Bronchial epithelial cell (primary cell): ENCODE measurements at regions not wholly inside any gene's neighbourhood (a gene's known extent, or its start where the extent isn't known, plus 50 kb on each side); places are given as distances from the start of the nearest gene placed in this dataset.
A peak's percentile ranks its signal among the peaks of the same experiment; 100 is the strongest.

Experiments used
- DNase-seq: peaks from one replicate; pipeline ENCODE4 v3.0.0-alpha.2; 2010; ENCODE audit warnings: low read depth
- FAIRE-seq: peaks from 2 replicates; lab custom pipeline; 2011; peaks lifted over from hg19 to GRCh38; lab: Jason Lieb, UNC
- H3K27me3 ChIP-seq: 2 replicates; pipeline ENCODE4 v1.5.1; 2011; ENCODE audit warnings: low read length; ENCODE audit not compliant: control insufficient read depth, insufficient read depth
- H3K36me3 ChIP-seq: 2 replicates; pipeline ENCODE4 v1.5.1; 2011; ENCODE audit warnings: low read length; ENCODE audit not compliant: control insufficient read depth, insufficient read depth
- H3K4me3 ChIP-seq: 2 replicates; pipeline ENCODE4 v1.5.1; 2011; ENCODE audit warnings: mild to moderate bottlenecking, low read depth, low read length, control low read depth
- CTCF ChIP-seq: IDR thresholded peaks from 2 replicates; pipeline ENCODE4 v1.5.1; 2011; ENCODE audit warnings: mild to moderate bottlenecking, moderate library complexity, low read length, control low read depth, inconsistent platforms; ENCODE audit not compliant: insufficient read depth, severe bottlenecking

- DNase-seq (no peak), FAIRE-seq (no peak)
- H3K27me3 ChIP-seq = no peaks in the 10 kb centered on the region
- H3K36me3 ChIP-seq = no peaks in the 10 kb centered on the region
- H3K4me3 ChIP-seq = no peak overlapping the region
- no peak for TF ChIP-seq CTCF
These were observed 227.3 kb upstream of the ADGRL2 start for GRCh38 chr1:81573458-81573857.

- H3K27me3 ChIP-seq = no peaks in the 10 kb centered on the region
- H3K36me3 ChIP-seq = no peaks in the 10 kb centered on the region
- TF ChIP-seq CTCF = no peak
- FAIRE-seq = no peak
- no peak for DNase-seq
- no peak overlapping the region for H3K4me3 ChIP-seq
These were observed 228.8 kb upstream of the ADGRL2 start for GRCh38 chr1:81571946-81572345.

- no peak overlapping the region for H3K4me3 ChIP-seq
- no peaks in the 10 kb centered on the region for H3K27me3 ChIP-seq
- no peak for TF ChIP-seq CTCF
- no peaks in the 10 kb centered on the region for H3K36me3 ChIP-seq
- FAIRE-seq = no peak
- DNase-seq = no peak
These were observed 231.0 kb upstream of the ADGRL2 start for GRCh38 chr1:81569761-81570160.

- DNase-seq = peak; percentile 65
- FAIRE-seq = no peak
- no peaks in the 10 kb centered on the region for H3K27me3 ChIP-seq
- H3K4me3 ChIP-seq = no peak overlapping the region
- H3K36me3 ChIP-seq = no peaks in the 10 kb centered on the region
- no peak for TF ChIP-seq CTCF
These were observed 237.1 kb upstream of the ADGRL2 start for GRCh38 chr1:81563632-81564031.

- Histone ChIP-seq H3K4me3 (no peak overlapping the region), H3K27me3 (no peaks in the 10 kb centered on the region), H3K36me3 (no peaks in the 10 kb centered on the region)
- TF ChIP-seq CTCF = no peak
- FAIRE-seq (no peak), DNase-seq (no peak)
These were observed 237.8 kb upstream of the ADGRL2 start for GRCh38 chr1:81562934-81563333.

- DNase-seq (no peak), FAIRE-seq (no peak)
- Histone ChIP-seq H3K4me3 (no peak overlapping the region), H3K36me3 (no peaks in the 10 kb centered on the region), H3K27me3 (no peaks in the 10 kb centered on the region)
- TF ChIP-seq CTCF = no peak
These were observed 240.1 kb upstream of the ADGRL2 start for GRCh38 chr1:81560629-81561028.
